ENCODE measurements at regions not wholly inside any gene's neighbourhood (a gene's known extent, or its start where the extent isn't known, plus 50 kb on each side); places are given as distances from the start of the nearest gene placed in this dataset.

- TF ChIP-seq, protein P1, sequence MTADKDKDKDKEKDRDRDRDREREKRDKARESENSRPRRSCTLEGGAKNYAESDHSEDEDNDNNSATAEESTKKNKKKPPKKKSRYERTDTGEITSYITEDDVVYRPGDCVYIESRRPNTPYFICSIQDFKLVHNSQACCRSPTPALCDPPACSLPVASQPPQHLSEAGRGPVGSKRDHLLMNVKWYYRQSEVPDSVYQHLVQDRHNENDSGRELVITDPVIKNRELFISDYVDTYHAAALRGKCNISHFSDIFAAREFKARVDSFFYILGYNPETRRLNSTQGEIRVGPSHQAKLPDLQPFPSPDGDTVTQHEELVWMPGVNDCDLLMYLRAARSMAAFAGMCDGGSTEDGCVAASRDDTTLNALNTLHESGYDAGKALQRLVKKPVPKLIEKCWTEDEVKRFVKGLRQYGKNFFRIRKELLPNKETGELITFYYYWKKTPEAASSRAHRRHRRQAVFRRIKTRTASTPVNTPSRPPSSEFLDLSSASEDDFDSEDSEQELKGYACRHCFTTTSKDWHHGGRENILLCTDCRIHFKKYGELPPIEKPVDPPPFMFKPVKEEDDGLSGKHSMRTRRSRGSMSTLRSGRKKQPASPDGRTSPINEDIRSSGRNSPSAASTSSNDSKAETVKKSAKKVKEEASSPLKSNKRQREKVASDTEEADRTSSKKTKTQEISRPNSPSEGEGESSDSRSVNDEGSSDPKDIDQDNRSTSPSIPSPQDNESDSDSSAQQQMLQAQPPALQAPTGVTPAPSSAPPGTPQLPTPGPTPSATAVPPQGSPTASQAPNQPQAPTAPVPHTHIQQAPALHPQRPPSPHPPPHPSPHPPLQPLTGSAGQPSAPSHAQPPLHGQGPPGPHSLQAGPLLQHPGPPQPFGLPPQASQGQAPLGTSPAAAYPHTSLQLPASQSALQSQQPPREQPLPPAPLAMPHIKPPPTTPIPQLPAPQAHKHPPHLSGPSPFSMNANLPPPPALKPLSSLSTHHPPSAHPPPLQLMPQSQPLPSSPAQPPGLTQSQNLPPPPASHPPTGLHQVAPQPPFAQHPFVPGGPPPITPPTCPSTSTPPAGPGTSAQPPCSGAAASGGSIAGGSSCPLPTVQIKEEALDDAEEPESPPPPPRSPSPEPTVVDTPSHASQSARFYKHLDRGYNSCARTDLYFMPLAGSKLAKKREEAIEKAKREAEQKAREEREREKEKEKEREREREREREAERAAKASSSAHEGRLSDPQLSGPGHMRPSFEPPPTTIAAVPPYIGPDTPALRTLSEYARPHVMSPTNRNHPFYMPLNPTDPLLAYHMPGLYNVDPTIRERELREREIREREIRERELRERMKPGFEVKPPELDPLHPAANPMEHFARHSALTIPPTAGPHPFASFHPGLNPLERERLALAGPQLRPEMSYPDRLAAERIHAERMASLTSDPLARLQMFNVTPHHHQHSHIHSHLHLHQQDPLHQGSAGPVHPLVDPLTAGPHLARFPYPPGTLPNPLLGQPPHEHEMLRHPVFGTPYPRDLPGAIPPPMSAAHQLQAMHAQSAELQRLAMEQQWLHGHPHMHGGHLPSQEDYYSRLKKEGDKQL (CRISPR knock-in tag; IDR thresholded peaks at IDR 0.05; ENCODE audit: low read depth): no peak
- TF ChIP-seq ZNF816 (CRISPR knock-in tag; IDR thresholded peaks at IDR 0.05; ENCODE audit: borderline replicate concordance): no peak
These were observed 208.7 kb upstream of the PRKCQ start (continued) for GRCh38 chr10:6788731-6789130.

DNA sequence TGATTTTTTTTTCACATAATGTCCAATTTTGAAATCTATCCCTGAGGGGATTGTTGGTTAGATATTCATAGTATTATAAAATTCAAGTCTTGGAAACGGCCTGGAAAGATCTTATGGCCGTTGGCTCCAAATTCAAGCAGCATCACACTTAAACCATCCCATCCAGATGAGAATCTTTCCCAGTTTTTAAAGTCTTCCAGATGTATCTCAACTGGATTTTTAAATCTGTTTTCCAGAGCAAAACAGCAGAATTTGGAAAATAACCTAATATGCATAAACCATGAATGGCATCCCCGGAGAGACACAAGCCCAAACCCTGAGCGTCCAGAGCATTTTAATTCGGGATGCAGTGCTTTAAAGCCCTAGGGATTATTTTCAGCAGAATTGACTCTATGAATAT is 208.2 kb upstream of the PRKCQ start:
- Histone ChIP-seq H3K36me3 (replicated peaks in 1 of 2; ENCODE audit: control insufficient read depth in 1 of 2, insufficient read depth in 2 of 2, low read length in 2 of 2) (no peaks in the 10 kb centered on the region), H3K4me3 (replicated peaks in 1 of 3; ENCODE audit: insufficient read depth in 1 of 3, low read depth in 2 of 3, low read length in 3 of 3) (no peak overlapping the region), H3K9ac (ENCODE audit: insufficient read depth, low read depth, low read length) (no peak overlapping the region), H3K27me3 (ENCODE audit: control insufficient read depth in 1 of 2, insufficient read depth in 2 of 2, low read length in 2 of 2) (no peaks in the 10 kb centered on the region; a peak in 1 of 5 replicates), H3K27ac (ENCODE audit: extremely low read length, insufficient read depth, low read length) (no peak overlapping the region), H2AFZ (ENCODE audit: low read length) (no peak overlapping the region), H3K4me2 (ENCODE audit: low read depth, low read length) (no peak overlapping the region), H3K9me3 (ENCODE audit: low read length) (no peaks in the 10 kb centered on the region), H3K4me1 (ENCODE audit: insufficient read depth, low read length) (no peaks in the 10 kb centered on the region), H4K20me1 (ENCODE audit: insufficient read depth, low read length) (no peaks in the 10 kb centered on the region), H3K79me2 (ENCODE audit: insufficient read depth, low read length) (no peaks in the 10 kb centered on the region)
- POLR2A ChIA-PET: no interaction called here
- ATAC-seq (no peak), FAIRE-seq (no peak), DNase-seq (ENCODE audit: low spot score) (no peak)
- intact Hi-C loops (cut with micrococcal nuclease; ENCODE audit: unreplicated experiment) (no loop called here), in situ Hi-C loops (cut with HindIII; ENCODE audit: extremely low pct_ligation_motif_present, low pct_unique_long_range_greater_than_20kb) (no loop called here)
- CTCF ChIA-PET (ENCODE audit: low intra/inter-chr PET ratio, low total read pairs): no interaction called here
- WGBS (ENCODE audit: low lambda C conversion rate): 18% methylated on average over 5 of the region's 5 CpGs
- BruUV-seq (replicated peaks): no TSS peak
- TF ChIP-seq SETDB1 (CRISPR knock-in tag; IDR thresholded peaks at IDR 0.05; ENCODE audit: borderline replicate concordance) (no peak), TFE3 (CRISPR knock-in tag; IDR thresholded peaks at IDR 0.05) (no peak), GRHL1 (CRISPR knock-in tag; conservative IDR thresholded peaks at IDR 0.05) (no peak), HDAC6 (IDR thresholded peaks at IDR 0.05; ENCODE audit: low read depth, low read length) (no peak), MYNN (CRISPR knock-in tag; IDR thresholded peaks at IDR 0.05; ENCODE audit: low read depth) (no peak), SALL2 (CRISPR knock-in tag; IDR thresholded peaks at IDR 0.05) (no peak), MAFK (conservative IDR thresholded peaks at IDR 0.05 in 1 of 2, IDR thresholded peaks at IDR 0.05 in 1 of 2; ENCODE audit: low read length in 2 of 2) (no peak), XBP1 (CRISPR knock-in tag; IDR thresholded peaks at IDR 0.05) (no peak), RFXAP (CRISPR knock-in tag; IDR thresholded peaks at IDR 0.05; ENCODE audit: borderline replicate concordance) (no peak), ZNF558 (CRISPR knock-in tag; IDR thresholded peaks at IDR 0.05; ENCODE audit: borderline replicate concordance) (no peak), ZFP82 (CRISPR knock-in tag; IDR thresholded peaks at IDR 0.05; ENCODE audit: borderline replicate concordance) (no peak)
- TF ChIP-seq, protein P2, sequence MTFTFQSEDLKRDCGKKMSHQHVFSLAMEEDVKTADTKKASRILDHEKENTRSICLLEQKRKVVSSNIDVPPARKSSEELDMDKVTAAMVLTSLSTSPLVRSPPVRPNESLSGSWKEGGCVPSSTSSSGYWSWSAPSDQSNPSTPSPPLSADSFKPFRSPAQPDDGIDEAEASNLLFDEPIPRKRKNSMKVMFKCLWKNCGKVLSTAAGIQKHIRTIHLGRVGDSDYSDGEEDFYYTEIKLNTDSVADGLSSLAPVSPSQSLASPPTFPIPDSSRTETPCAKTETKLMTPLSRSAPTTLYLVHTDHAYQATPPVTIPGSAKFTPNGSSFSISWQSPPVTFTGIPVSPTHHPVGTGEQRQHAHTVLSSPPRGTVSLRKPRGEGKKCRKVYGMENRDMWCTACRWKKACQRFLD (CRISPR knock-in tag; IDR thresholded peaks at IDR 0.05; ENCODE audit: borderline replicate concordance): no peak
